HG03095 (cell line): ENCODE measurements at regions not wholly inside any gene's neighbourhood (a gene's known extent, or its start where the extent isn't known, plus 50 kb on each side); places are given as distances from the start of the nearest gene placed in this dataset.
"Not testable (repeated sequence)": the region's sequence is repeated elsewhere in the genome, so short reads cannot be mapped to it uniquely, and the experiment has no call there.

Experiments
- ATAC-seq: cut with Tn5 transposase; IDR thresholded peaks from one replicate; pipeline ENCODE4 v1.9.1; 2021; ENCODE audit warnings: moderate library complexity; ENCODE audit not compliant: unreplicated experiment

GRCh38 chr2:58794916-58795315, 553.8 kb upstream of the FANCL start:
- ATAC-seq, result no peak

DNA sequence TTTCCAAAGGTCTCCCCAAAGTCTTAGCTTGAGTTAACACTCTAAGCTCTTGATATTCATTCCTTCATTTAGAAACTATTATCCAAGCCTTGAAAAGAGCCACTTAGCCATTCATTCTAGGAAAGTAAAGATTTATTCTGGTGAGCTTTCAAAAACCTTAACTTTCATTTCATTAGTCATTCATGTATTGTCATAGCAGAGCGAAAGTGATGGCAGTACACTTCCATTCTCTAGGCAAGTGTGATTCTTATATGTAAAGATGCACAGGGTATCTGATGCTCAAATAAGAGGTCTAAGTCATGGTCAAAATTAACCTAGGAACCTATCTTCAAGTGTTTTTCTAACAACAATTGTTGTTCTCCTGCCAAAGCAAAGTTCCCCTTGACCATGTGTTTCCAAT, 553.0 kb upstream of the FANCL start:
- ATAC-seq, result no peak

- no peak for ATAC-seq
Observed at GRCh38 chr2:58788402-58788801, 547.3 kb upstream of the FANCL start.

GRCh38 chr2:58770846-58771245, 529.7 kb upstream of the FANCL start:
- ATAC-seq, result no peak

DNA sequence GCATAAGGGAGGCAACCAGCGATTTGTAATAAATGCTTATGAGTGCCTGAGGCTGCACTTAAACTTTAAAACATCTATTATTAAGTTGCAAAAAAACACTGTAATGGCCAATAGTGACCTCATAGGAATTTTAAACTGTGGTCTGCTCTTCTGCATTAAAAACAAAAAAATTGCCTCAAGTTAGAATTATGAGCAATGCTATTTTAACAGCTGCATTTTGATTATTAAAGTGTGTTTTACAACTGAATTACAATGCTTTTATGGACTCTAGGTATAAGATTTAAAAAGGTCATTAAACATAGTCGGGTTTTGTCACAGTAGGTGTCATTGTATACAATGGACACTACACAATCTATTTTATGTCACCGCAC, 528.7 kb upstream of the FANCL start:
- no peak for ATAC-seq

DNA sequence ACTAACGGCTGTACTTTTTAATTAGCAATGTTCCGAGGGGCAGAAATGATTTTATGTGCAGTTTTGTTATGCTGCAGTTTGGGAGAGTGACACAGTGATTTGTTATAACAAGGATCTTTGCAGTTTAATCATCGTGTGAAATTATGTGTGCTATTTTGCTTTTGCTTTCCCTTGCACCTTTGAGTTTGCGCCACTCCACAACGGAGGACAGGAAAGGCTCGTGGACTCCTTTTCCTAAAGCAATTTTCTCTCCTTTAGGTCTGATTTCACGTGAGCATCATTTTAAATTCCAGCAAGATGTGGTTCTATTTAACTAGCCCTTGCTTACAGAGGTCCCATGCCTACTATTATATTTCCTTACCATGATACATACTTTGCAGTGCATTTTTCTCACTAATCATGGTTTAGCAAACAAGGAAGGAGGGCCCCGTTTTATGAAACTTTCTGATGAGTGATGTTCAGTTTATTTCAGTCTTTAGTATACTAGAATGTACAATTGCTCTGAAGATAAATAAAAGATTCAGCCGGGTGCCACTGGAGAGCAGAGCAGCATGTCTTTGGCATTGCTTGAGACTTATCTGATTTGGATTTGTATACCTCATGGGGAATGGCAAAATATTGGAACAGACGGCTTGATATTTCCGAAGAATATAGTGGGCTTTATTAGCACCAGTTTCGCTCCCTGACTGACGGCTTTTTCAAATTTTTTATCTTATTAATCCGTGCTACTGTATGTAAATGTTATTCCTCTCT, 528.2 kb upstream of the FANCL start:
- no peak for ATAC-seq

GRCh38 chr2:58768715-58769080, 527.6 kb upstream of the FANCL start:
- no peak for ATAC-seq

- ATAC-seq, result no peak
Observed at GRCh38 chr2:58767828-58768714, 526.9 kb upstream of the FANCL start.

GRCh38 chr2:58764338-58765104, 523.4 kb upstream of the FANCL start:
- no peak for ATAC-seq

- no peak for ATAC-seq
Observed at GRCh38 chr2:58762176-58762781, 521.2 kb upstream of the FANCL start.

DNA sequence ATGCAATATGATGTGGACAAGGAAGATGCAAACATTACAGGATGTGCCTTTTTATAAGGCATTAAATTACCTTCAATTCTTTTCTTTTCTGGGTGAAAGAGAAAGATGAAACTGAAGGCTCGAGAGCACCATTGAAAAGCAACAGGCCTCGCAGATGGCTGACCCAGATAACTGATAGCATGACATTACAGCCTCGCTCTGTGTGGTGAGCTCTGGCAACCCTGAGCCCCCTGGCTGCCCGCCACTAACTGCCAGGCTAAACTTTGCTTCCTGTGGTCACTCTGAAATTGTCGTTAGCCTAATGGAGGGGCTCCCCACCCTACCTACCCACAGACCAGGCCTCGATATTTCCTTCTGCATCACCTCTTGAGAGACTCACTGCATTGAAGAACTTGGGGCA, 516.8 kb upstream of the FANCL start:
- ATAC-seq, result no peak

- no peak for ATAC-seq
Observed at GRCh38 chr2:58756336-58756735, 515.2 kb upstream of the FANCL start.

GRCh38 chr2:58752507-58752906, 511.4 kb upstream of the FANCL start:
- not testable (repeated sequence) for ATAC-seq

- not testable (repeated sequence) for ATAC-seq
Observed at GRCh38 chr2:58751676-58752075, 510.6 kb upstream of the FANCL start.

DNA sequence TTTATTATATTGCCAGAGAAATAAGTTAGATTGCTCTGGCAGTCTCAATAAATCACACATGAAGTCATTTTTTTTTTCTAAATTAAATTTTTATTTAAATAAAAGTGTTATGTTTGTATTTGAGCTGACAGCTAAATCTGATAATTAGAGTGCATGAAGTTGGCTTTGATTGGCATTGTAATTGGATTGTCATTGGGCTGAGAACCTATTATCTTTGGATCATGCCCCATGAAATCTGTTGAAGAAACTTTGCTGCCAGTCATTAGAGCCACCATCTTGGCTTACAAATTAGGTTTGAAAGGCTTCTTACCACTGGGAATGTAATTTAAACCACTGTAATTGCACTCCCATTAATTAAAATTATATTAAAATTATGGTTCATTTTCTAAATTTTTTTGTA, 507.9 kb upstream of the FANCL start:
- no peak for ATAC-seq

DNA sequence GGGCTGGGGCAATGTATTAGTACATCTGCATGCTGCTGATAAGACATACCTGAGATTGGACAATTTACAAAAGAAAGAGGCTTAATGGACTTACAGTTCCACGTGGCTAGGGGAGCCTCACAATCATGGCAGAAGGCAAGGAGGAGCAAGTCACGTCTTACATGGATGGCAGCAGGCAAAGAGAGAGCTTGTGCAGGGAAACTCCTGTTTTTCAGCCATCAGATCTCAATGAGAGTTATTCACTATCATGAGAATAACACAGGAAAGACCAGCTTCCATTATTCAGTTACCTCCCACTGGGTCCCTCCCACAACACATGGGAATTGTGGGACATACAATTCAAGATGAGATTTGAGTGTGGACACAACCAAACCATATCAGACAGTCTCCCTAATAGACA, 504.2 kb upstream of the FANCL start:
- ATAC-seq, result not testable (repeated sequence)

- no peak for ATAC-seq
Observed at GRCh38 chr2:58740426-58740825, 499.3 kb upstream of the FANCL start.

DNA sequence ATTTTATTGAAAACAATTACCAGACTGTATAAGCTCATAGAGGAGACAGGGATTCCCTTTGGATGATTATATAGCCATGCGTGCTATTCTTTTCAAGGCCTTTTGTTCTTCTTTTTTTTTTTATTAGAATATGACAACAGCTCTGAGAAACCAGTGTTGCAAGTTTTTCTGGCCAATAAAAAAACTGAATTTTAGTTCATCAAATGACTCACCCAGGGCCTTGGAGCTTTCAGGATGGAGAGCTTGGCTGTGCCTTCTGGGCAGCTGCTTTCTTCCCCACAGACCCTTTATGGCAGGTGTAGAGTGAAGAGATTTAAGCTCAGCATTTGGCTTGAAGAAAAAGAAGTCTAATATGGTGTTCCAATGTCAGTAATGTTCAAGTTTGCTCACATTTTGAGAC, 497.9 kb upstream of the FANCL start:
- ATAC-seq, result no peak

GRCh38 chr2:58734365-58734764, 493.2 kb upstream of the FANCL start:
- ATAC-seq, result no peak

DNA sequence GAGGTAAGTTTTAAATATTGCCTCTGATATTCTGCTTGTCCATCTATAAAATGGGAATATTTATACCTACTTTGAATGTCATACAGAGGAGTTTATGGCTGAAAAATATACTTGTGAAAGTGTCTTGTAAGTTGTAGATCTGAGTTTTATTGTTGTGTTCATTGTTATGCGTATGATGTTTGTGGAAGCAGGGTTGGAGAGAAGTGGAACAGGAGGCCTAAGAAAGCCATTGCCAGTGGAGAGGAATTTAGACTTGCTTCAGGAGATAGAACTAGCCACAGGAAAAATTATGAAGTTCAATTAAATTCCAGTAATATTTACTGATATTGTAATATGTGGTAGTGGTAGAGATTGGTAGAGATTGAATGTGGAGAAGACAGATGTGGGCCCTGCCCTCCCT, 491.9 kb upstream of the FANCL start:
- no peak for ATAC-seq

- no peak for ATAC-seq
Observed at GRCh38 chr2:58731488-58731869, 490.4 kb upstream of the FANCL start.
